Erythroblast (primary cell): ENCODE measurements at regions not wholly inside any gene's neighbourhood (a gene's known extent, or its start where the extent isn't known, plus 50 kb on each side); places are given as distances from the start of the nearest gene placed in this dataset.
"Not testable (repeated sequence)": the region's sequence is repeated elsewhere in the genome, so short reads cannot be mapped to it uniquely, and the experiment has no call there.

Source experiments
- DNase-seq, 2 experiments: peaks; one replicate each; lab custom pipeline; 2025; lab: John Stamatoyannopoulos, UW
- GATA1 ChIP-seq: IDR thresholded peaks from 2 replicates; pipeline ENCODE4 v1.6.1; 2011; ENCODE audit warnings: low read depth, mild to moderate bottlenecking, control low read depth, low read length, moderate library complexity
- POLR2A ChIP-seq: IDR thresholded peaks from 2 replicates; pipeline ENCODE4 v1.6.1; 2011; ENCODE audit warnings: mild to moderate bottlenecking, low read length

DNA sequence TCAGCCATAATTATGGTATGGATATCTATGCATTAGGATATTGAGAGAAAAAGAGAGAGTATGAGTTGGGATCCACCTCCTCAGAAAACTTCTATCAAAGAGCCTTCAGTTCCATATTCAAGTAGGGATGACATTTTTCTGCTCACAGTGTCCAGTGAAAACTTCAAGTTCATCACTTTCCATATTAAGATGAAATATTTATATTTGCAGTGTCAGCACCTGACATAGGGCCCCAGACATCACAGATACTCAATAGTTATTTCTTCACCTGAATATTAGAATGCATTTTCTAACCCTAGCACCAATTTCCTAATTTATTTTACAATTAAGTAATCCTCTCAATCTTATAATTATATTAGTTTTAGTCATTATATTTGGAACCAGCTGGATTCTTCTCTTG, 318.0 kb upstream of the MGAT4C start:
- no peak for DNase-seq
- no peak for TF ChIP-seq POLR2A
- TF ChIP-seq GATA1 = no peak

DNA sequence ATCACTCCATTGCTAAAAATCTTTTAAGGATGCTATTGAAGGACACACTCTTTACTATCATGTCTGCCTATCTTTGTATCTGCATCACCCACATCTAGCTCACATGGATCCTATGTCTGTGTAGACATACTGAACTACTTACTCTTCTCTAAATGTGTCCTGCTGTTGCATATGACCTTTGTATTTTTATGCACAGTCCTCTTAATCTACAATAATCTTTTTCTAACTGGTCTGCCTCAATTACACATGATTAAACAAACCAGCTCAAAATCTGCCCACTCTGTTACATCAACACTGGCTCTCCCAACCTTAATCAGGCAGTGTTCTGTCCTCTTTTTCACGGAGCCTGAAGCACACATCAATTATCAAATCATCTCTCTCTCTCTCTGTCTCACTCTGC, 316.3 kb upstream of the MGAT4C start:
- TF ChIP-seq GATA1 (no peak), POLR2A (no peak)

DNA sequence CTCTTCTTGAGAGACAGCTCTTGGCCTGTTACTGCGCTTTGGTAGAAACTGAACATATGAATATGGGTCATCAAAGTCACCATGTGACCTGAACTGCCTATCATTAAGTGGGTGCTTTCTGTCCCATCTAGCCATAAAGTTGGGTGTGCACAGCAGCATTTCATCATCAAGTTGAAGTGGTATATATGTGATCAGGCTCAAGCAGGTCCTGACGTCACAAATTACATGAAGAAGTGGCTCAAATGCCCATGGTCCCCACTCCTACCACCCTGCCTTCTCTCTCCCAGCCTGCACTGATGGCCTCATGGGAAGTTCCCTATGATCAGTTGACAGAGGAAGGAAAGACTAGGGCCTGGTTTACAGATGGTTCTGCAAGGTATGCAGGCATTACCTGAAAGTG, 308.8 kb upstream of the MGAT4C start:
- DNase-seq = no peak
- TF ChIP-seq GATA1 = no peak
- no peak for TF ChIP-seq POLR2A

More for the DNA sequence above, 316.3 kb upstream of the MGAT4C start:
- DNase-seq = no peak

DNA sequence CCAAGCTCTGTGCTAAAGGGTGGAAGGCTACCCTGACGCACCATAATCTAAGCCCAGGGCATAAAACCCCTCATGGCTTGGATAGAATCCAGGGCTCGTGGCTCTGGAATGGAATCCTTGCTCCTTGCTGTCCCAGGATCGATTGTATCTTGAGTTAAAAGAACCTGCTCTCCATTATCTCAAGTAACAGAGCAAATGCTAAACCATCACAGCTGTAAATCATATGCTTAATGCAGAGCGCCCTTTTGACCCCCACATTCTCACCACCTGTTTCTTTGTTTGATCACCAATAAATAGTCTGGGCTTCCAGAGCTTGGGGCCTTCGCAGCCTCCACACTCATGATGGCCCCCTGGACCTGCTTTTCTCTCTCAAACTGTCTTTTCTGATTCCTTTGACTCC, 299.3 kb upstream of the MGAT4C start:
- DNase-seq = not testable (repeated sequence)

DNA sequence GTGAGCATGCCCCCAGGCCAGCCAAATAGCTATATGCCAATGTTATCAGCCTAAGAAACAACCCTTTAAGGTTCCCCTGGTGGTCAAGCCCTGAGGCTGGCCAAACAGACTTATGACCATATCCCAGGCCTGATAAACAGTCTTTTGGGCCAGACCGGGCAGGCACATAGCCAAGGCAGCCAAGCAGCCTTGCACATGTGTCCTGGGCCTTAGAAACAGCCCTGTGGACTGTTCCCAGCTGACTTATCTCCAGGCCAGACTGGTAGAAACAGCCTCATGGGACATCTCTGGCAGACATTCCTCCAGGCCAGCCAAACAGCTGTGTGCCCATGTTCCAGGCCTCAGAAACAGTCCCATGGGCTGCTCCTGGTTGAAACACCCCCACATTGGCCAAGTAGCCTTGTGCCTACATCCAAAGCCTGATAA, 295.0 kb upstream of the MGAT4C start:
- DNase-seq = no peak

DNA sequence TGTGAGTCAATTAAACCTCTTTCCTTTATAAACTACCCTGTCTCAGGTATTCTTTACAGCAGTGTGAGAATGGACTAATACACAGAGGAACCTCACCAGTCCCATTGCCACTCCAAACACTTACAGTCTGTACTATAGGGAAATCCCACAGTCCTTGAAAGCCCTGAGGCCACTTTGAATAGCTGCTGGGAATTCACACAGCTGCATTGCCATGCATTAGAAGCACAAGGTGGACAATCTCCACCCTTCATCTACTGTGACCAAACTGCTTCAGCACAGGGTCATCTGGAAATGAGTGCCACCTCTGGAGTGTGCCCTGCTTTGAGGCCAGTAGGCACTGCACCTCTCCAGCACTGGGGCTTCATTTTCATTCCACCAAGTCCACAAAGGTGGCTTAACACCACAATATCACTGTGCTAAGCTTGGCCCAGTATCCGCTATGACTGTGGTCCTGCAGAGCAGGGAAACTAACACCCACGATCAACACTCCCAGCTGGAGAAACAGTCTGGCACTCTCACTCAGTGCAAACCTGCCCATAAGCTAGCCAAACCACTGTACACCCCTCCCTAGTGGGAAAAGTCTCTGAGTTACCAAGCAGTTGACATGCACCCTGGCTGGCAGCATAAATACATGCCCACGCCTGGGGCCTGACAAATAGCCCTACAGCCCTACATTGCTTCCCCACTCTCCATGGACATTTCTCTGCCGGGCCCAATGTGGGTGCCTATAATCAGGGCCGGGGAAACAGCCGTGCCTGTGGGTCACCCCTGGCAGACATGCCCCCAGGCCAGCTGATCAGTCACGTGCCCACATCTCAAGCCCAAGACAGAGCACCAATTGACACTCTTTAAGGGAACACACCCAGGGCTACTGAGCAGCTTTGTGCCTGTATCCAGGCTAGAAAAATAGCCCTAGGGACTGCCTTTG, 294.3 kb upstream of the MGAT4C start:
- no peak for TF ChIP-seq POLR2A
- no peak for TF ChIP-seq GATA1
- DNase-seq = no peak

More for the DNA sequence above, 295.0 kb upstream of the MGAT4C start:
- TF ChIP-seq GATA1 (no peak), POLR2A (no peak)

DNA sequence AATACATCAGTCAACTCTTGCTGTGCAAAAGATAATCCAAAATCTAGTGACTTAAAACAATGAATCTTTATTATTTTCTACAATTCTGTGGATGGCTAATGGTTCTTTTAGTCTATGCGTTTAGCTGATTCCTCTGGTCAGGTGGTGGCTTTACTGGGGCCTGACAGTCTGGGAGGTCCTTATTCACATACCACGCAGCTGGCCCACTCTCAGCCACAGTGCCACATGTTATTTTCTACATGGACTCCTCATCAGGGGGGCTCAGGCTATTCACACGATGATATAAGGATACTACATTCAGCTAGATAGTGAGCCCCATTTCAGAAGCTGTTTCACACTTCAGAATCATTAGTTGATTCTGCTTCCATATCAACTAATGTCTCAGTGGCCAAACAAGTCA, 287.5 kb upstream of the MGAT4C start:
- DNase-seq = no peak
- TF ChIP-seq GATA1 (no peak), POLR2A (no peak)

DNA sequence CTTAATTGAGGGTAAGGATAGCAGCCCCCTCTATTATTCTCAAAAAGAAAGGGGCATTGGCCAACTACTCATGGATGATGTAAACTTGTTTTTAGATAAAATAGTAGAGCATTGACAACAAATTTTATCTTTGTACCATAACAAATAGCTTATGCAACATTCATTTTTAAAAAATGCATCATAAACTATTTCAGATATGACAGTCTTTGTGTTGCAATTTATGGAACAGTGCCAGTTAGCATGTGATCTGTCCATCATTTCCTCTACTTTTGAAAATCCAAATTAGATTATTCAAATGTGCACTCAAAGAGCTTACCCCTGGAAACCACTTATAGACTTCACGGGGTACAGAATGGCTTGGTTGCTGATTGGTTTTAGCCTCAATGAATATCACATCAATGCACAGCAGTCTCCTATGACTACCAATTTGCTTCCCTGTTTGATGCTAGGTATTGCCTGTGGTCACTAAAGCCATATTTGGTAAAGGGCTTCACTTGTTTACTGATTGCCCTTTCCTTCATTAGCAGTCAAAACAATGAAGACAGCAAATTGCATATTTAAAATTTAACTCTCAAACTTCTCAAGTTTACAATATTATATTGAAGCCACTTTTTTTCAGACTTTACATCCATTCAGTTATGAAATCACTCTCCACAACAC, 274.9 kb upstream of the MGAT4C start:
- TF ChIP-seq GATA1 = no peak
- no peak for TF ChIP-seq POLR2A
- no peak for DNase-seq

DNA sequence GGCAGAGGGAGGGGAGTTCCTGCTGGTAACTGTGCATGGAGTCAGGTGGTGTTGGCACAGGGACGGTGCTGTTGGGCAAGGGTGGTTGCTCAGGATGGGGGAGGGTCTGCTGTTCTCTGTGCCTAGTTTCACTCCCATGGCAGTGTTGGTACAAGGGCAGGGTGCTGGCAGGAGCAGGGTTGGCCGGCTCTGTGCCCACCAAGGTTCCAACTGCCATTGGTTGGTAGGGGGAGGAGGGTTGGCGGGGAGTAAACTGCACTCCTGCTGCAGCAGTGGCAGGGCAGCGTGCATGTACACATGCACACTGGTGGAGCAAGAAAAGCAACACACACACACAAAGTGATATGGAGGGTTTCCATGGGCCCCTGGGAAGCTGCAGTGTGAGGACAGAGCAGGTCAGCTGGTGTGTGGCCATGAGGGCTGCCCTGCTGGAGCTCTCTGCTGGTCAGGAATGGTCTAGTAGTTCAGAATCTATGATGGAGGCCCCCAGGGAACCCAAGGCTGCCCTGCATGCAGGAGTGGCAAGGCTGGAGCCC, 269.9 kb upstream of the MGAT4C start:
- TF ChIP-seq POLR2A (no peak), GATA1 (no peak)
- no peak for DNase-seq

DNA sequence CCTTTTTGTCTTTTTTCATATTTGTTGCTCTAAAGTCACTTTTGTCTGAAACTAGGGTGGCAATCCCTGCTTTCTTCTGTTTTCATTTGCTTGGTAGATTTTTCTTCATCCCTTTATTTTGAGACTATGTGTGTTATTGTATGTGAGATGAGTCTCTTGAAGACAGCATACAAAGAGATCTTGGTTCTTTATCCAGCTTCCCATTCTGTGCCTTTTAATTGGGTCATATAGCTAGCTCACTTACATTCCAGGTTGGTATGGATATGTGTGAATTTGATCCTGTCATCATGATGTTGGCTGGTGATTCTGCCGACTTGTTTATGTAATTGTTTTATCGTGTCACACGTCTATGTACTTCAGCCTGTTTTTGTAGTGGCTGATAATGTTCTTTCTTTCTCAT, 267.7 kb upstream of the MGAT4C start:
- no peak for TF ChIP-seq GATA1
- DNase-seq = no peak

DNA sequence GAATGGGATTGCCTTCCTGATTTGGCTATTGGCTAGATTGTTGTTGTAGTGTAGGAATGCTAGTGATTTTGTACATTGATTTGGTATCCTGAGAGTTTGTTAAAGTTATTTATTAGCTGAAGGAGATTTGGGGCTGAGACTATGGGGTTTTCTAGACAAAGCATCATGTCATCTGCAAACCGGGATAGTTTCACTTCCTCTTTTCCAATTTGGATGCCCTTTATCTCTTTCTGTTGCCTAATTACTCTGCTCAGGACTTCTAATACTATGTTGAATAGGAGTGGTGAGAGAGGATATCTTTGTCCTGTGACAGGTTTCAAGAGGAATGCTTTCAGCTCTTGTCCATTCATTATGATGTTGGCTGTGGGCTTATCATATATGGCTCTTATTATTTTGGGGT, 265.7 kb upstream of the MGAT4C start:
- no peak for TF ChIP-seq GATA1
- TF ChIP-seq POLR2A = no peak
- no peak for DNase-seq

DNA sequence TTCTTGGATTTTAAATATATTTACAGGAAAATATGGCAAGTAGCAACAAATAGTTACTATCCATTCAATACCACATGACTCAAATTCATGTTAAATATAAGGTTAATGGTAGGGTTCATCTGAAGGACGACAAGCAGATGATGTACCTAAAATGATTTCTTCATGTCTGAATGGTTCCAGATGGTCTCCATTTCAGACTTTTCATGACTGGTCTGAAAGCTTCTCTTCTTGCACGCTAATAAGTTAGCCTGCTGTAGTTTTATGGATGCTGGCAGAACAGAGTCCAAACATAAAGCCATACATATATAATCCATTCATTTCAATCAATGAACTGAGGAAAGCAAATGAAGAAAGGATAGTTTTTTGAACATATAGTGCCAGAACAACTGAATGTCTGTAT, 257.0 kb upstream of the MGAT4C start:
- no peak for TF ChIP-seq GATA1
- TF ChIP-seq POLR2A = no peak
- DNase-seq = no peak

DNA sequence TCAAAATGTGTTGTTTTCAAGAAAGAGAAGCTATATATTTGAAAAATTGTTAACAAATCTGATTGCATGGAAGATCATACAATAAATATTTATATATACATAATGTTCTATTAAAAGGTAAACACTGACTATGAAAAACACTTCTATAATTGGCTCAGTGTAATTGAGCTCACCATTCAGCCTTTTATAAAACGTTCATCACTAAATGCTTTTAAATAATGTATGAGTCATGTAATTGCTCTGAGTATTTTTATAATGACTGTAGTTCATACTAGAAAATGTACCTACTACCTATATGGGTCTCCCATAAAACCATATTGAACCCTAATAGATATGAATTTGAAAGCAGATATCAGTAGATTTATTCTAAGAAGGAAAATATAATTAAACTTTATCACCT, 240.4 kb upstream of the MGAT4C start:
- no peak for TF ChIP-seq GATA1
- no peak for DNase-seq

DNA sequence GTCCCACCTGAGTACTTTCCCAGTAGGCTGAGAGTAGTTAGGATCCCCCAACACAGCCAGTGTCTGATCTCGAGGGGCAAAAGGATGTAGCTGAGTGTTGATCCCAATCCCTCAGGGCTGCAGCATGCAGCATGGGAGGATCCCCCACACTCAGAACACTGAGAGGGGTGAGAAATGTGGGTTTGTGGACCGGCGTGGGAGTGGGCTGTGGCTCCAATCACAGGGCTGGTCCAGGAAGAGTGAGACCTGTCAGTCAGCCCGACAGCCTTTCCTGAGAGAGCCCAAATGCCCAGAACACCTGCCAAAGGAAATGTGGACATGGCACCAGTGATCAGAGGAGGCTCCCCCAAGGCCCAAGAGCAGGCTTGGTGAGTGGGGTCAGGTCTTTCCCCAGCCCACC, 228.3 kb upstream of the MGAT4C start:
- TF ChIP-seq GATA1 (no peak), POLR2A (no peak)
- no peak for DNase-seq

DNA sequence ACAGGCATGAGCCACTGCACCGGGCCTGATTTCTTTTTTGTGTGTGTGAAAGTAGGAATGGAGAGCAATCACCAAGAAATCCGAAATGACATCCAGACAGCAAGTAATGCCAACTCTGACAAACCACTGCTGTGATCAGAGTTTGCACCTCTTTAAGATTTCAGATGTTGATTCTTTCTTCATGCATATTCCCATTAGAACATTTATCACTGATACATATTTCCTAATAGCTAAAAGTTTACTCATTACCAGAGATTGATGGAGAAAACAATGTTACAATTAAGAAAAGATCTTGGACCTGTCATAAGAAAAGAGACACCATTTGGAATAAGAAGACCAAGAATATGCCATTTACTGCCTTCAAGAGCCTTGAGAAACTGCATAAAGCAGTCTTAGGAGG, 217.0 kb upstream of the MGAT4C start:
- TF ChIP-seq GATA1 (no peak), POLR2A (no peak)
- DNase-seq = no peak
